ENCODE measurements at regions not wholly inside any gene's neighbourhood (a gene's known extent, or its start where the extent isn't known, plus 50 kb on each side); places are given as distances from the start of the nearest gene placed in this dataset.

GRCh38 chr11:97336064-97336463 is 946.3 kb downstream of the JRKL start:
- no peak for DNase-seq (ENCODE audit: low spot score)
- Mint-ChIP-seq H3K27ac (ENCODE audit: unreplicated experiment) (no peak overlapping the region), H3K4me3 (ENCODE audit: unreplicated experiment) (no peak overlapping the region), H3K27me3 (ENCODE audit: unreplicated experiment) (no peaks in the 10 kb centered on the region), H3K4me1 (ENCODE audit: unreplicated experiment) (no peaks in the 10 kb centered on the region), H3K9me3 (ENCODE audit: unreplicated experiment) (no peaks in the 10 kb centered on the region), H3K36me3 (ENCODE audit: low read depth, unreplicated experiment) (no peaks in the 10 kb centered on the region)
- TF ChIP-seq CTCF (IDR thresholded peaks at IDR 0.05; ENCODE audit: unreplicated experiment) = no peak

DNA sequence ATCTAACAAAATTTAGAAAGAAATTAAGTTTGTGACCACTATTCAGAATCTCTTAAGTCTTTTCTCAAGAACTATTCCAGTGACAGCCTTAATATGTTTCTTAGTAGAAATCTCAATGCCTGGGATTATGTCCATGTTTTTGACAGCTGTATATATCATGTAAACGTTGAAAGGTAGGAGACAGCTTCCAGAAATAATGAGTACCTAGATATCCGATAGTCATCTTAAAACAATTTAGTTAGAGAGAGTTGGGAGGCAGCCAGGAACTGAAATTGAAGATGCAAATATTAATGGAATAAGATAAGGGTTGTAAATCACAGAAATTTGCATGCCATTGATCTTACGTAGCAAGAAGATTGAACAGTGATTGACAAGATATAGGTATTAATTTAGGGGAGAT is 955.2 kb downstream of the JRKL start:
- TF ChIP-seq CTCF (IDR thresholded peaks at IDR 0.05; ENCODE audit: unreplicated experiment) = no peak
- H3K9me3 Mint-ChIP-seq (ENCODE audit: unreplicated experiment) = no peaks in the 10 kb centered on the region
- no peaks in the 10 kb centered on the region for H3K27me3 Mint-ChIP-seq (ENCODE audit: unreplicated experiment)
- DNase-seq (ENCODE audit: low spot score) = no peak
- no peaks in the 10 kb centered on the region for H3K4me1 Mint-ChIP-seq (ENCODE audit: unreplicated experiment)
- no peak overlapping the region for H3K4me3 Mint-ChIP-seq (ENCODE audit: unreplicated experiment)
- no peaks in the 10 kb centered on the region for H3K36me3 Mint-ChIP-seq (ENCODE audit: low read depth, unreplicated experiment)
- no peak overlapping the region for H3K27ac Mint-ChIP-seq (ENCODE audit: unreplicated experiment)

- no peak overlapping the region for H3K27ac Mint-ChIP-seq (ENCODE audit: unreplicated experiment)
- TF ChIP-seq CTCF (IDR thresholded peaks at IDR 0.05; ENCODE audit: unreplicated experiment) = no peak
Measured at GRCh38 chr11:97349201-97349600, 959.4 kb downstream of the JRKL start.

DNA sequence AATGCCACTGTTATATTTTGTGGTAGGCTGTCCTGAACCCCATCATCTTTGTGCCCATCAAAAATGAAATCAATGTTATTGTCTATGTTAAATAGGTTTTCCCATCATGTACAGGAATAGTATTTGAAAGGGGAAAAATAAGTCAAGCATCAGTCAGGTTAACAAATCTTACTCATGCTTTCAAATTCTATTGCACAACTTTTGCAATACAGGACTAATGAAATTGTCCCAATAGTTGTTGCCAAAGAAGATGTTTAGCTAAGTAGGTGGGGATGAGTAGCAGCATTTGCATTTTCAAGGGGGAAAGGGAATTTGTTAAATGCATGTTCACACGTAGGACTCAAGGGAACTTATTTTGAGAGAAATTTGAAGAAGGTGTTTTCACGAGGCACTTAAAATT is 962.1 kb downstream of the JRKL start:
- no peak overlapping the region for H3K4me3 Mint-ChIP-seq (ENCODE audit: unreplicated experiment)
- no peak for TF ChIP-seq CTCF (IDR thresholded peaks at IDR 0.05; ENCODE audit: unreplicated experiment)
- no peaks in the 10 kb centered on the region for H3K4me1 Mint-ChIP-seq (ENCODE audit: unreplicated experiment)
- no peak for DNase-seq (ENCODE audit: low spot score)
- H3K36me3 Mint-ChIP-seq (ENCODE audit: low read depth, unreplicated experiment) = no peaks in the 10 kb centered on the region
- H3K27ac Mint-ChIP-seq (ENCODE audit: unreplicated experiment) = no peak overlapping the region
- no peaks in the 10 kb centered on the region for H3K9me3 Mint-ChIP-seq (ENCODE audit: unreplicated experiment)
- H3K27me3 Mint-ChIP-seq (ENCODE audit: unreplicated experiment) = no peaks in the 10 kb centered on the region

More at GRCh38 chr11:97349201-97349600, 959.4 kb downstream of the JRKL start:
- H3K36me3 Mint-ChIP-seq (ENCODE audit: low read depth, unreplicated experiment) = no peaks in the 10 kb centered on the region
- H3K4me3 Mint-ChIP-seq (ENCODE audit: unreplicated experiment) = no peak overlapping the region
- H3K9me3 Mint-ChIP-seq (ENCODE audit: unreplicated experiment) = no peaks in the 10 kb centered on the region
- H3K27me3 Mint-ChIP-seq (ENCODE audit: unreplicated experiment) = no peaks in the 10 kb centered on the region
- no peaks in the 10 kb centered on the region for H3K4me1 Mint-ChIP-seq (ENCODE audit: unreplicated experiment)
- DNase-seq (ENCODE audit: low spot score) = no peak

DNA sequence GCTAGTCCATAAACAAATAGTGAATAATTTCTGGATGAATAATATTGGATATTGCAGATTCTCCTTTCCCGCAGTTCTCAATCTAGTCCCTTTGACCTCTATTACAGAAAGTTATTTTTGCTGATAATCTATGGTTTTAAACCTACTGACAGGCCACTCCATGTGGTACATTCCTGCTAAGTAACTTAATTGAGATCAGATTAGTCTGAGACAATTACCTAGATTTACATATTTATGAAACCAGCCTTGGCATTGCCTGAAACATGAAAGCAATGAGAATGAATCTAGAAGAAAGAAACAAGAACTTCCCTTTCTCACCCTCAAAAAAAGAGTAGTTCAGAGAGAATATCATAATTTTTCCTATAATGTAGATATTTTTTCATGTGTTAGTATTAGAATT is 964.2 kb downstream of the JRKL start:
- Mint-ChIP-seq H3K36me3 (ENCODE audit: low read depth, unreplicated experiment) (no peaks in the 10 kb centered on the region), H3K9me3 (ENCODE audit: unreplicated experiment) (no peaks in the 10 kb centered on the region), H3K27me3 (ENCODE audit: unreplicated experiment) (no peaks in the 10 kb centered on the region), H3K4me1 (ENCODE audit: unreplicated experiment) (no peaks in the 10 kb centered on the region), H3K27ac (ENCODE audit: unreplicated experiment) (no peak overlapping the region), H3K4me3 (ENCODE audit: unreplicated experiment) (no peak overlapping the region)
- DNase-seq (ENCODE audit: low spot score) = no peak
- TF ChIP-seq CTCF (IDR thresholded peaks at IDR 0.05; ENCODE audit: unreplicated experiment) = no peak
